ENCODE measurements at regions not wholly inside any gene's neighbourhood (a gene's known extent, or its start where the extent isn't known, plus 50 kb on each side); places are given as distances from the start of the nearest gene placed in this dataset.

- Histone ChIP-seq H3K36me3 (replicated peaks in 1 of 2; ENCODE audit: control extremely low read depth in 1 of 2, control insufficient read depth in 1 of 2, extremely low read depth in 1 of 2, insufficient read depth in 2 of 2, low read length in 1 of 2) (no peaks in the 10 kb centered on the region), H3K27ac (ENCODE audit: low read length in 2 of 2) (no peak overlapping the region), H3K4me3 (ENCODE audit: control extremely low read depth in 1 of 5, extremely low read depth in 1 of 5, insufficient read depth in 1 of 5, low read depth in 2 of 5, low read length in 4 of 5) (no peak overlapping the region), H3K4me2 (replicated peaks; ENCODE audit: low read depth, low read length, poor library complexity, severe bottlenecking) (no peak overlapping the region), H4K20me1 (ENCODE audit: control insufficient read depth, insufficient read depth, low read length, poor library complexity, severe bottlenecking) (no peaks in the 10 kb centered on the region), H3K9ac (ENCODE audit: low read length) (no peak overlapping the region), H3K27me3 (replicated peaks in 1 of 4; ENCODE audit: control extremely low read depth in 1 of 4, control insufficient read depth in 3 of 4, insufficient read depth in 4 of 4, low read length in 3 of 4) (no peaks in the 10 kb centered on the region), H3K79me2 (ENCODE audit: control insufficient read depth, insufficient read depth, low read length) (no peaks in the 10 kb centered on the region), H2AFZ (ENCODE audit: insufficient read depth, low read depth, low read length, poor library complexity, severe bottlenecking) (no peak overlapping the region), H3K4me1 (ENCODE audit: control insufficient read depth in 2 of 2, insufficient read depth in 2 of 2, low read length in 2 of 2) (no peaks in the 10 kb centered on the region), H3K9me3 (ENCODE audit: control extremely low read depth in 1 of 3, control insufficient read depth in 2 of 3, insufficient read depth in 1 of 3, low read length in 2 of 3) (no peaks in the 10 kb centered on the region)
- ATAC-seq (ENCODE audit: low read depth): no peak
- CTCF ChIA-PET: no interaction called here
- TF ChIP-seq EZH2 (IDR thresholded peaks at IDR 0.05; ENCODE audit: borderline replicate concordance, insufficient read depth, low read depth, low read length, poor library complexity, severe bottlenecking) (no peak), CTCF (IDR thresholded peaks at IDR 0.05) (no peak)
- no peaks in the 10 kb centered on the region for H3K9me3 Mint-ChIP-seq (ENCODE audit: insufficient read depth)
- no peaks in the 10 kb centered on the region for H3K27me3 Mint-ChIP-seq
- H3K27ac Mint-ChIP-seq: no peak overlapping the region
- POLR2A ChIA-PET: no interaction called here
- WGBS (ENCODE audit: insufficient coverage): 100% methylated on average over 1 of the region's 1 CpG
- H3K4me3 Mint-ChIP-seq: no peak overlapping the region
- DNase-seq: no peak
- H3K4me1 Mint-ChIP-seq: peaks cover 5% of the 10 kb centered on the region
- intact Hi-C loops (cut with micrococcal nuclease): no loop called here
These were observed 231.3 kb downstream of the ANAPC1 start for GRCh38 chr2:111652681-111653080.

DNA sequence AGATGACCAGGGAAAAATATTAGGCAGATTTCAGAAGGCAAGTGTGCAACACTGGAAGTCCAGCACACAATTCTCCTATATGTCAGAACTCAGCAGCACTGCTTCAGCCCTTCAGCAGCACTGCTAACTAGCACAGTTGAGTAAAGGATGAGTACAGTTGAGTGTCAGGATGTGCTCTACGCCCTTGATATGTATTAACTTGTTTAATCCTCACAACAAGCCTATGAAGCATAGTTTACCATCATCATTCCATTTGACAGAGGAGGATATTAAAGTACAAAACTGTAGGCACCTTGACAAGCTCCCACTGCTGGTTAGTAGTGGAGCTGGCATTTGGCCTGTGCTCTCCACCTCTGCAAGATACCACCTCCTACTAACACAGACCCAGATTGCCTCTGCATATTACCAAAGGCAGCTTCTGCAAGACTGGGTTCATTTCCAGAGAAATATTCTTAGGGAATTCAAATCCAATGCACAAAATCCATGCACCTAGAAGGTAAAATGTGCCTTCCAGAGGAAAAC, 230.8 kb downstream of the ANAPC1 start:
- H3K9ac ChIP-seq (ENCODE audit: low read length): no peak overlapping the region
- DNase-seq (no peak), ATAC-seq (ENCODE audit: low read depth) (no peak)
- CTCF ChIA-PET: no interaction called here
- H3K27ac Mint-ChIP-seq: no peak overlapping the region
- no peaks in the 10 kb centered on the region for H3K27me3 Mint-ChIP-seq
- H3K4me1 ChIP-seq (ENCODE audit: control insufficient read depth in 2 of 2, insufficient read depth in 2 of 2, low read length in 2 of 2): no peaks in the 10 kb centered on the region
- H3K9me3 ChIP-seq (ENCODE audit: control extremely low read depth in 1 of 3, control insufficient read depth in 2 of 3, insufficient read depth in 1 of 3, low read length in 2 of 3): no peaks in the 10 kb centered on the region
- POLR2A ChIA-PET: no interaction called here
- H3K27me3 ChIP-seq (replicated peaks in 1 of 4; ENCODE audit: control extremely low read depth in 1 of 4, control insufficient read depth in 3 of 4, insufficient read depth in 4 of 4, low read length in 3 of 4): no peaks in the 10 kb centered on the region
- peaks cover 5% of the 10 kb centered on the region for H3K4me1 Mint-ChIP-seq
- no peak overlapping the region for H3K4me3 Mint-ChIP-seq
- no peak overlapping the region for H3K4me3 ChIP-seq (ENCODE audit: control extremely low read depth in 1 of 5, extremely low read depth in 1 of 5, insufficient read depth in 1 of 5, low read depth in 2 of 5, low read length in 4 of 5)
- H2AFZ ChIP-seq (ENCODE audit: insufficient read depth, low read depth, low read length, poor library complexity, severe bottlenecking): no peak overlapping the region
- no peaks in the 10 kb centered on the region for H3K9me3 Mint-ChIP-seq (ENCODE audit: insufficient read depth)
- no peak overlapping the region for H3K27ac ChIP-seq (ENCODE audit: low read length in 2 of 2)
- H4K20me1 ChIP-seq (ENCODE audit: control insufficient read depth, insufficient read depth, low read length, poor library complexity, severe bottlenecking): no peaks in the 10 kb centered on the region
- intact Hi-C loops (cut with micrococcal nuclease): no loop called here
- H3K36me3 ChIP-seq (replicated peaks in 1 of 2; ENCODE audit: control extremely low read depth in 1 of 2, control insufficient read depth in 1 of 2, extremely low read depth in 1 of 2, insufficient read depth in 2 of 2, low read length in 1 of 2): no peaks in the 10 kb centered on the region
- TF ChIP-seq CTCF (IDR thresholded peaks at IDR 0.05) (no peak), EZH2 (IDR thresholded peaks at IDR 0.05; ENCODE audit: borderline replicate concordance, insufficient read depth, low read depth, low read length, poor library complexity, severe bottlenecking) (no peak)
- WGBS (ENCODE audit: insufficient coverage): no CpG with 5 or more reads among the region's 1 CpG
- H3K4me2 ChIP-seq (replicated peaks; ENCODE audit: low read depth, low read length, poor library complexity, severe bottlenecking): no peak overlapping the region
- H3K79me2 ChIP-seq (ENCODE audit: control insufficient read depth, insufficient read depth, low read length): no peaks in the 10 kb centered on the region
